Osteocyte (in vitro differentiated cells): ENCODE measurements at regions not wholly inside any gene's neighbourhood (a gene's known extent, or its start where the extent isn't known, plus 50 kb on each side); places are given as distances from the start of the nearest gene placed in this dataset.

Experiments
- DNase-seq: peaks from one replicate; pipeline ENCODE4 v3.0.0; 2021; ENCODE audit warnings: mixed read lengths; ENCODE audit not compliant: unreplicated experiment; ENCODE audit errors: extremely low spot score
- H3K27ac Mint-ChIP-seq: one replicate; pipeline ENCODE4 v1.8.0; 2021; ENCODE audit warnings: mild to moderate bottlenecking, mixed read lengths; ENCODE audit not compliant: unreplicated experiment
- H3K27me3 Mint-ChIP-seq: one replicate; pipeline ENCODE4 v1.8.0; 2021; ENCODE audit warnings: mixed read lengths; ENCODE audit not compliant: unreplicated experiment
- H3K36me3 Mint-ChIP-seq: one replicate; pipeline ENCODE4 v1.8.0; 2021; ENCODE audit warnings: mixed read lengths; ENCODE audit not compliant: unreplicated experiment
- H3K4me1 Mint-ChIP-seq: one replicate; pipeline ENCODE4 v1.8.0; 2021; ENCODE audit warnings: mixed read lengths; ENCODE audit not compliant: unreplicated experiment
- H3K4me3 Mint-ChIP-seq: one replicate; pipeline ENCODE4 v1.8.0; 2021; ENCODE audit warnings: mild to moderate bottlenecking, moderate library complexity, mixed read lengths; ENCODE audit not compliant: unreplicated experiment
- H3K9me3 Mint-ChIP-seq: one replicate; pipeline ENCODE4 v1.8.0; 2021; ENCODE audit warnings: mixed read lengths; ENCODE audit not compliant: unreplicated experiment
- CTCF ChIP-seq: fragments of 200-600 bp; sonication (generic); IDR thresholded peaks from 2 replicates; pipeline ENCODE4 v1.5.0; 2021; ENCODE audit warnings: antibody characterized with exemption, mild to moderate bottlenecking, moderate library complexity

GRCh38 chr4:108325561-108325960 lies 156.8 kb upstream of the LEF1 start:
- no peak for DNase-seq
- Mint-ChIP-seq H3K36me3 (no peaks in the 10 kb centered on the region), H3K4me1 (no peaks in the 10 kb centered on the region), H3K27me3 (peaks cover 18% of the 10 kb centered on the region), H3K27ac (no peak overlapping the region), H3K9me3 (peaks cover 10% of the 10 kb centered on the region), H3K4me3 (no peak overlapping the region)
- TF ChIP-seq CTCF, result no peak

GRCh38 chr4:108324450-108324849 lies 155.7 kb upstream of the LEF1 start:
- no peak overlapping the region for H3K4me3 Mint-ChIP-seq
- H3K27me3 Mint-ChIP-seq, result peaks cover 18% of the 10 kb centered on the region
- peaks cover 10% of the 10 kb centered on the region for H3K4me1 Mint-ChIP-seq
- DNase-seq, result no peak
- no peak overlapping the region for H3K27ac Mint-ChIP-seq
- H3K9me3 Mint-ChIP-seq, result peaks cover 10% of the 10 kb centered on the region
- H3K36me3 Mint-ChIP-seq, result no peaks in the 10 kb centered on the region
- TF ChIP-seq CTCF, result no peak

- no peak for DNase-seq
- peaks cover 3% of the 10 kb centered on the region for H3K27me3 Mint-ChIP-seq
- no peak overlapping the region for H3K27ac Mint-ChIP-seq
- peaks cover 10% of the 10 kb centered on the region for H3K9me3 Mint-ChIP-seq
- H3K4me3 Mint-ChIP-seq, result no peak overlapping the region
- TF ChIP-seq CTCF, result no peak
- no peaks in the 10 kb centered on the region for H3K36me3 Mint-ChIP-seq
- peaks cover 13% of the 10 kb centered on the region for H3K4me1 Mint-ChIP-seq
Measured at GRCh38 chr4:108322497-108322896, 153.8 kb upstream of the LEF1 start.

GRCh38 chr4:108320061-108320460 lies 151.3 kb upstream of the LEF1 start:
- TF ChIP-seq CTCF, result no peak
- Mint-ChIP-seq H3K9me3 (peaks cover 10% of the 10 kb centered on the region), H3K4me1 (peaks cover 13% of the 10 kb centered on the region), H3K4me3 (no peak overlapping the region), H3K36me3 (no peaks in the 10 kb centered on the region), H3K27ac (peak overlapping the region; percentile 2), H3K27me3 (peaks cover 12% of the 10 kb centered on the region)
- DNase-seq, result no peak

- no peak for DNase-seq
- TF ChIP-seq CTCF, result no peak
- Mint-ChIP-seq H3K4me3 (no peak overlapping the region), H3K36me3 (no peaks in the 10 kb centered on the region), H3K27me3 (peaks cover 12% of the 10 kb centered on the region), H3K27ac (no peak overlapping the region), H3K9me3 (peaks cover 6% of the 10 kb centered on the region), H3K4me1 (peaks cover 13% of the 10 kb centered on the region)
Measured at GRCh38 chr4:108317377-108317776, 148.6 kb upstream of the LEF1 start.
